Type B pancreatic cell (in vitro differentiated cells): ENCODE measurements at regions not wholly inside any gene's neighbourhood (a gene's known extent, or its start where the extent isn't known, plus 50 kb on each side); places are given as distances from the start of the nearest gene placed in this dataset.
A peak's percentile ranks its signal among the peaks of the same experiment; 100 is the strongest.

Experiments used
- DNase-seq: peaks from one replicate; pipeline ENCODE4 v3.0.0; 2021; ENCODE audit warnings: mixed read lengths; ENCODE audit not compliant: unreplicated experiment; ENCODE audit errors: extremely low spot score
- H3K27ac Mint-ChIP-seq: 2 replicates; pipeline ENCODE4 v1.8.0; 2021; ENCODE audit warnings: mild to moderate bottlenecking, mixed read lengths
- H3K27me3 Mint-ChIP-seq: 2 replicates; pipeline ENCODE4 v1.8.0; 2021; ENCODE audit warnings: mixed read lengths
- H3K36me3 Mint-ChIP-seq: 2 replicates; pipeline ENCODE4 v1.8.0; 2021; ENCODE audit warnings: mixed read lengths
- H3K4me1 Mint-ChIP-seq: one replicate; pipeline ENCODE4 v1.8.0; 2021; ENCODE audit warnings: mixed read lengths; ENCODE audit not compliant: unreplicated experiment
- H3K4me3 Mint-ChIP-seq: 2 replicates; pipeline ENCODE4 v1.8.0; 2021; ENCODE audit warnings: mild to moderate bottlenecking, mixed read lengths
- H3K9me3 Mint-ChIP-seq: 2 replicates; pipeline ENCODE4 v1.8.0; 2021; ENCODE audit warnings: mixed read lengths
- CTCF ChIP-seq: fragments of 200-600 bp; sonication (generic); conservative IDR thresholded peaks from 2 replicates; pipeline ENCODE4 v1.5.0; 2021; ENCODE audit warnings: antibody characterized with exemption, mild to moderate bottlenecking

- no peaks in the 10 kb centered on the region for H3K4me1 Mint-ChIP-seq
- peak; percentile 73 for TF ChIP-seq CTCF
- H3K36me3 Mint-ChIP-seq: no peaks in the 10 kb centered on the region
- no peak for DNase-seq
- H3K4me3 Mint-ChIP-seq: peak overlapping the region; percentile 21
- peaks cover 1% of the 10 kb centered on the region for H3K27me3 Mint-ChIP-seq
- H3K9me3 Mint-ChIP-seq: peaks cover 6% of the 10 kb centered on the region
- peak overlapping the region; percentile 35 for H3K27ac Mint-ChIP-seq
Measured at GRCh38 chr14:45716572-45716971, 463.6 kb upstream of the MIS18BP1 start.

- no peak for TF ChIP-seq CTCF
- DNase-seq: no peak
- peaks cover 6% of the 10 kb centered on the region for H3K9me3 Mint-ChIP-seq
- H3K4me1 Mint-ChIP-seq: no peaks in the 10 kb centered on the region
- no peaks in the 10 kb centered on the region for H3K27me3 Mint-ChIP-seq
- H3K4me3 Mint-ChIP-seq: no peak overlapping the region
- H3K36me3 Mint-ChIP-seq: no peaks in the 10 kb centered on the region
- H3K27ac Mint-ChIP-seq: no peak overlapping the region
Measured at GRCh38 chr14:45715946-45716345, 462.9 kb upstream of the MIS18BP1 start.

- Mint-ChIP-seq H3K9me3 (no peaks in the 10 kb centered on the region), H3K27me3 (no peaks in the 10 kb centered on the region), H3K27ac (peak overlapping the region; percentile 6), H3K4me3 (no peak overlapping the region), H3K36me3 (no peaks in the 10 kb centered on the region), H3K4me1 (no peaks in the 10 kb centered on the region)
- DNase-seq: no peak
- no peak for TF ChIP-seq CTCF
Measured at GRCh38 chr14:45709541-45709940, 456.5 kb upstream of the MIS18BP1 start.

GRCh38 chr14:45705940-45706534 lies 453.0 kb upstream of the MIS18BP1 start:
- H3K27ac Mint-ChIP-seq: no peak overlapping the region
- no peaks in the 10 kb centered on the region for H3K9me3 Mint-ChIP-seq
- no peak for DNase-seq
- no peaks in the 10 kb centered on the region for H3K4me1 Mint-ChIP-seq
- H3K36me3 Mint-ChIP-seq: no peaks in the 10 kb centered on the region
- no peak for TF ChIP-seq CTCF
- no peaks in the 10 kb centered on the region for H3K27me3 Mint-ChIP-seq
- no peak overlapping the region for H3K4me3 Mint-ChIP-seq

- Mint-ChIP-seq H3K9me3 (no peaks in the 10 kb centered on the region), H3K27me3 (peaks cover 3% of the 10 kb centered on the region), H3K27ac (no peak overlapping the region), H3K4me3 (no peak overlapping the region), H3K36me3 (no peaks in the 10 kb centered on the region), H3K4me1 (peaks cover 6% of the 10 kb centered on the region)
- DNase-seq: no peak
- no peak for TF ChIP-seq CTCF
Measured at GRCh38 chr14:45699471-45699870, 446.5 kb upstream of the MIS18BP1 start.
